C4-2B (cell line): ENCODE measurements at regions not wholly inside any gene's neighbourhood (a gene's known extent, or its start where the extent isn't known, plus 50 kb on each side); places are given as distances from the start of the nearest gene placed in this dataset.

Source experiments
- H3K27ac ChIP-seq: fragments of 450-650 bp; 2 replicates; pipeline ENCODE4 v1.5.1; 2017
- ZFX ChIP-seq: fragments of 450-650 bp; IDR thresholded peaks from 2 replicates; pipeline ENCODE4 v1.6.1; 2017
- TF ChIP-seq, protein P1 (sequence below): fragments of 450-650 bp; conservative IDR thresholded peaks from 2 replicates; pipeline ENCODE4 v1.5.1; 2017; ENCODE audit warnings: mild to moderate bottlenecking

DNA sequence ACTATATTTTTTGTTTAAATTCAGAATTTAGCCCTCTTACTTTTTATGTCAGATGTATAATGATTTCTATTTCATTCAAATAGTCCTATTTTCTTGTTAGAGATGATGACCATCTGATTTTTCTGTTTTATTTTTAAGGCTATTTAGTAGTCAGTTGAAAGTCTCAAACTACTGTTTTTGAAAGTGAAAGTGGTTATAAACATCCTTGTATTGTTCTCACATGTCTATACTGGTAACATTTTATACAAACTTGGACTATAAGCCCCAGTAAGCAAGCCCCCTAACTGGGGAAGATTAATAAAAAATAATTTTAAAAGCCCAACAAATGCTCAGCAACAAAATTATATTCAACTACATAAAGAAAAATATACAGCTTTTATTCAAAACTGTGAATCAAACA lies 271.3 kb upstream of the RGS18 start:
- no peak overlapping the region for H3K27ac ChIP-seq
- TF ChIP-seq, protein P1, sequence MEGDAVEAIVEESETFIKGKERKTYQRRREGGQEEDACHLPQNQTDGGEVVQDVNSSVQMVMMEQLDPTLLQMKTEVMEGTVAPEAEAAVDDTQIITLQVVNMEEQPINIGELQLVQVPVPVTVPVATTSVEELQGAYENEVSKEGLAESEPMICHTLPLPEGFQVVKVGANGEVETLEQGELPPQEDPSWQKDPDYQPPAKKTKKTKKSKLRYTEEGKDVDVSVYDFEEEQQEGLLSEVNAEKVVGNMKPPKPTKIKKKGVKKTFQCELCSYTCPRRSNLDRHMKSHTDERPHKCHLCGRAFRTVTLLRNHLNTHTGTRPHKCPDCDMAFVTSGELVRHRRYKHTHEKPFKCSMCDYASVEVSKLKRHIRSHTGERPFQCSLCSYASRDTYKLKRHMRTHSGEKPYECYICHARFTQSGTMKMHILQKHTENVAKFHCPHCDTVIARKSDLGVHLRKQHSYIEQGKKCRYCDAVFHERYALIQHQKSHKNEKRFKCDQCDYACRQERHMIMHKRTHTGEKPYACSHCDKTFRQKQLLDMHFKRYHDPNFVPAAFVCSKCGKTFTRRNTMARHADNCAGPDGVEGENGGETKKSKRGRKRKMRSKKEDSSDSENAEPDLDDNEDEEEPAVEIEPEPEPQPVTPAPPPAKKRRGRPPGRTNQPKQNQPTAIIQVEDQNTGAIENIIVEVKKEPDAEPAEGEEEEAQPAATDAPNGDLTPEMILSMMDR = no peak
- TF ChIP-seq ZFX = no peak

DNA sequence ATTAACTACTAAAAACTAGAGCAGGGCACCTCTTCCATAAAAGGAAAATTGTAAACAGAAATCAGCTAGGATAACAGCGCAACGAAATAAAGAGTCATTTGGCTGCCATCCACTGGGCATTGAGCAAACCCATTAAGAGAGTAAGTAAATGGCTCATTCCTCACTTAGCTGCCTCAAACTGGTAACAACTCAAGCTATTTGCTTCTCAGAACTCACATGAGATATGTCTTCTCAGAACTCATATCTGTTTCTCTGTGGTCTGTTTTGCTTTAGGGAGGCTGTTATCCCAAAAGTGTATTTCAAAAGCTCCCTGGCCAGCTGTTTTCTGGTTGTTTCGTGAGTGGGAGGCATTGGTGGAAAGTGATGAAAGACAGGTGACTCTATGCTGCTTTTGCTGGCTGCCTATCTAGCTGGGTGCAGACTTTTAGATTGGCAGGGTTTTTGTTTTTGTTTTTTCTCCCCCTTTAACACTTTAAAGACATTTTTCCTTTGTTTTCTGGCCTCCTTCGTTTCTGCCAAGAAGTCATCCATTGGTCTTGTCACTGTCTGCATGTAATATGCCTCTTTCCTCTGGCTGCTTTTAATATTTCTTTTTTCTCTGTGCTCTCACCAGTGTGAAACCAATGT lies 269.2 kb upstream of the RGS18 start:
- H3K27ac ChIP-seq = no peak overlapping the region
- TF ChIP-seq, protein P1 = no peak
- no peak for TF ChIP-seq ZFX

DNA sequence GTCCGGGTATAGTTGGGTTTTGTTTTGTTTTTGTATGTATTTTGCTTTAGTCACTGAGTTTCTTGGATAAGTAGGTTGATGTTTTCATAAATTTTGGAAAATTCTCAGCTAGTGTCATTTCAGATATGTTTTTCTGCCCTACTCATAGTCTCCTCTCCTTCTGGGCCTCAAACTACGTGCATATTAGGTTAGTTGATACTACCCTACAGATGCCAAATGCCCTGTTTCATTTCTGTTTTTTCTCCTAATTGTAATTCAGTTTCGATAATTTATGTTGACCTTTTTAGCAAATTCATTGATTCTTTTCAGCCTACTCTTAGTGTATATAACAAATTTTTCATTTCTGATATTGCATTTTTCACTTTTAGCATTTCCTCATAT lies 268.6 kb upstream of the RGS18 start:
- no peak overlapping the region for H3K27ac ChIP-seq
- TF ChIP-seq, protein P1 = no peak

DNA sequence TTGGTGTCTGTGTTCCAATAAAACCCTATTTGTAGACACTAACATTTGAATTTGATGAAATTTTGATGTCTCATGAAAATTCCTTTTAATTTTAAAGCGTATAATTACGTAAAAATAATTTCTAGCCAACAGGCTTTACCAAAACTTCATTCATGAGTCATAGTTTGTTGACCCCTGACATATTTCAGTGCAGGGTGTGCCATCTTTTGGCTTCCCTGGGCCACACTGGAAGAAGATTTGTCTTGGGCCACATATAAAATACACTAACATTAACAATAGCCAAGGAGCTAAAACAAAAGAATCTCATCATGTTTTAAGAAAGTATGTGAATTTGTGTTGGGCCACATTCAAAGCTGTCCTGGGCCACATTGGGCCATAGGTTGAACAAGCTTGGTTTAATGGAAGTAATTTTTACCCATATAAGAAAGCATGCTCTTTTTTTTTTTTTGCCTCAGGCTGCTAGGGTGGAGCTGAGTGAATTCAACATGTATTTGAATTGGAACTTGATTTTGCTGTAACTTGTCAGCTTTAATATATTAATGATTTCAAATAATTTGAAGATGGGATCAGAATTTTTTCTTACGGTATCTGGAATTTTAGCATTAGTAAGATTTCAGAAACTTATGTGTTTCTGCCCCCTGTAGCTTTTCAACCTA lies 267.7 kb upstream of the RGS18 start:
- TF ChIP-seq, protein P1 = no peak
- no peak for TF ChIP-seq ZFX
- no peak overlapping the region for H3K27ac ChIP-seq

DNA sequence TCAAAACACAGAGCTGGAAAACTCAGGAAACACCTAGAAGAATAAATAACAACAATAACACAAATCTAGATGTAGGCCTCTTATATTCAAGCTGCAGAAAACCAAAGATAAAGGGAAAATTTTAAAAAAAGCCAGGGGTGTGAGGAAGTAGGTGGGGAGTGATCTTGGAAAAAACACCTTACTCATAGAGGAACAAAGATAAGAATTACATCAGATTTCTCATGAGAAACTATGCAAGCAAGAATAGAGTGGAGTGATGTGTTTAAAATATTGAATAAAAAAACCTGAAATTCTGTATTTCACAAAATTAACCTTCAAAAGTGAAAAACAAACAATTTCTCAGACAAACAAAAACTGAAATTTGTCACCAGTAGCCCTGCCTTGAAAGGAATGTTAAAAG lies 265.5 kb upstream of the RGS18 start:
- TF ChIP-seq ZFX = no peak
- TF ChIP-seq, protein P1 = no peak
- H3K27ac ChIP-seq = no peak overlapping the region

DNA sequence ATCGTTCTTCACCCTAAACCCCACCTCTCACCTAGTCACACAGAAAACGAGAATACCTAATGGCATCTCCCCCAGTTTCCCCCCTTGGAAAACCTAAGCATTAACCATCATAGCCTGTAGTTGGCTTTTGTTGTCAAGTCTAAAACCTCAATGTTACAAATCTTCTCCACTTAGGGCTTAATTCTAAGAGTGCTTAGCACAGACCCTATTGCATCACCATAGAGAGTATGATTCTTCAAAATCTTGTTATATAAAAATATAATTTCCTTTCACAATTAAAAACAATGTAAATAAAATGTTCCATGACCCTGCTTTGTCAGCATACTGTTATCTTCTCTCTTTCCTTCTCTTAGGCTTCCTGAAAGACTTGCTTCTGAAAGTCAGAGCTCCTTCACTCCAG lies 263.2 kb upstream of the RGS18 start:
- TF ChIP-seq, protein P1 = no peak
- no peak for TF ChIP-seq ZFX
- H3K27ac ChIP-seq = no peak overlapping the region

DNA sequence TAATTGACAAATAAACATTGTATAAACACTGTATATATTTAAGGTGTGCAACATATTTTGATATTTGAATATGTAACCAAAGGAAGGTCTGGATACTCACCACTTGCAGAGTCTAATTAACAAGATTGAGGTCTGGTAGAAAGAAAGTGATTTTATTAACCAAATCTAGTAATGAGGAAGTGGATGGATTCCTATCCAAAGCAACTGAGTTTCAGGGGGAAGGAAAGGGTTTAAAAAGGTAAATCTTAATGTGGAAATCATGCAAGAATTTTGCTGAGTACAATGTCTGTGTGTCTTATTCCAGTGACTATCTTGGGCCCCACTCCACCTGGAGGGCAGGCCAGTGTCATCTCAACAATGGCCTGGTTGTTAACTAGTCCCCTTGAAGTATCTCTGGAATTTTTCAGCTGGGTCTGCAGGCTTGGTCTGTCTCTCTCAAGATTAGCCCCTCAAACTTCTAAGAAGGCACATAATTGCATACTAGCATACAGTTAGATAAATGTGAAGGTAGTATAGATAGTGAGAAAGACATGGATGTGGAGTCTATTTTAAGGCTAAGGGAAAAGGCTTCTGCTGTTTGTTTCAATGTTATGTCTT lies 262.7 kb upstream of the RGS18 start:
- H3K27ac ChIP-seq = no peak overlapping the region
- no peak for TF ChIP-seq ZFX
- TF ChIP-seq, protein P1 = no peak
